Body of pancreas (tissue), 4 donors: ENCODE measurements at regions not wholly inside any gene's neighbourhood (a gene's known extent, or its start where the extent isn't known, plus 50 kb on each side); places are given as distances from the start of the nearest gene placed in this dataset.

Experiments used
- POLR2A ChIP-seq, 3 donors: fragments of 450-650 bp; IDR thresholded peaks; one replicate each; pipeline ENCODE4 v1.6.1; 2016; ENCODE audit warnings: antibody characterized with exemption in 3 of 3, mild to moderate bottlenecking in 2 of 3
- TF ChIP-seq, protein P1 (sequence below), 7 experiments: fragments of 450-650 bp in 4 of 7; fragments of 200-600 bp in 3 of 7; sonication (generic) in 3 of 7; IDR thresholded peaks; one replicate each; pipeline ENCODE4 v1.5.1; 2016 to 2019; ENCODE audit warnings: antibody characterized with exemption in 7 of 7

DNA sequence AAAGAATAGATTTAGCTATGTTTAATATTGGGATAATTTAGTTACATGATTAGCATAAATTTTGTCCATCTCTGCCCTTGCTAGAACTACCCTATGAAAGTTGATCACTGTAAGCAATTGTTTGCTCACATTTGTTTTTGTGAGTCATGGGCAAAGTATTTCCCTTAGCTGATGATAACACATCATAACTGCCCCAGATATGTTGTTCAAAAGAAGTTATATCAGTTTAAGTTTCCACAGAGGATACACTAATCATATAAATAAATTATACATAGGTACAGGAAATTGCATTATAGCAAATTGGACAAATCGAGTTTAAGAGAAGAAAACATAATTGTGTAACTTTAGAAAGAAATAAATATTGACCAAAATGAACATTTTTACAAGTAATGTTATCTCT lies 223.2 kb upstream of the PIK3C3 start:
- TF ChIP-seq POLR2A (IDR thresholded peaks at IDR 0.05), result no peak
- TF ChIP-seq, protein P1, sequence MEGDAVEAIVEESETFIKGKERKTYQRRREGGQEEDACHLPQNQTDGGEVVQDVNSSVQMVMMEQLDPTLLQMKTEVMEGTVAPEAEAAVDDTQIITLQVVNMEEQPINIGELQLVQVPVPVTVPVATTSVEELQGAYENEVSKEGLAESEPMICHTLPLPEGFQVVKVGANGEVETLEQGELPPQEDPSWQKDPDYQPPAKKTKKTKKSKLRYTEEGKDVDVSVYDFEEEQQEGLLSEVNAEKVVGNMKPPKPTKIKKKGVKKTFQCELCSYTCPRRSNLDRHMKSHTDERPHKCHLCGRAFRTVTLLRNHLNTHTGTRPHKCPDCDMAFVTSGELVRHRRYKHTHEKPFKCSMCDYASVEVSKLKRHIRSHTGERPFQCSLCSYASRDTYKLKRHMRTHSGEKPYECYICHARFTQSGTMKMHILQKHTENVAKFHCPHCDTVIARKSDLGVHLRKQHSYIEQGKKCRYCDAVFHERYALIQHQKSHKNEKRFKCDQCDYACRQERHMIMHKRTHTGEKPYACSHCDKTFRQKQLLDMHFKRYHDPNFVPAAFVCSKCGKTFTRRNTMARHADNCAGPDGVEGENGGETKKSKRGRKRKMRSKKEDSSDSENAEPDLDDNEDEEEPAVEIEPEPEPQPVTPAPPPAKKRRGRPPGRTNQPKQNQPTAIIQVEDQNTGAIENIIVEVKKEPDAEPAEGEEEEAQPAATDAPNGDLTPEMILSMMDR (IDR thresholded peaks at IDR 0.05), result no peak
